Stimulated activated CD8-positive, alpha-beta memory T cell treated with anti-CD3 and anti-CD28 coated beads, Interleukin-2, amount 100 ng/mL, for 1 hour (primary cell): ENCODE measurements at regions not wholly inside any gene's neighbourhood (a gene's known extent, or its start where the extent isn't known, plus 50 kb on each side); places are given as distances from the start of the nearest gene placed in this dataset.
"Not testable (repeated sequence)": the region's sequence is repeated elsewhere in the genome, so short reads cannot be mapped to it uniquely, and the experiment has no call there.

ENCODE experiments used
- DNase-seq, 2 donors: peaks; one replicate each; pipeline ENCODE4 v3.0.0-alpha.2; 2020; ENCODE audit warnings: low read depth in 2 of 2

GRCh38 chr6:4655196-4656025, 120.8 kb upstream of the CDYL start:
- DNase-seq = no peak

GRCh38 chr6:4653141-4653540, 123.1 kb upstream of the CDYL start:
- DNase-seq = no peak

DNA sequence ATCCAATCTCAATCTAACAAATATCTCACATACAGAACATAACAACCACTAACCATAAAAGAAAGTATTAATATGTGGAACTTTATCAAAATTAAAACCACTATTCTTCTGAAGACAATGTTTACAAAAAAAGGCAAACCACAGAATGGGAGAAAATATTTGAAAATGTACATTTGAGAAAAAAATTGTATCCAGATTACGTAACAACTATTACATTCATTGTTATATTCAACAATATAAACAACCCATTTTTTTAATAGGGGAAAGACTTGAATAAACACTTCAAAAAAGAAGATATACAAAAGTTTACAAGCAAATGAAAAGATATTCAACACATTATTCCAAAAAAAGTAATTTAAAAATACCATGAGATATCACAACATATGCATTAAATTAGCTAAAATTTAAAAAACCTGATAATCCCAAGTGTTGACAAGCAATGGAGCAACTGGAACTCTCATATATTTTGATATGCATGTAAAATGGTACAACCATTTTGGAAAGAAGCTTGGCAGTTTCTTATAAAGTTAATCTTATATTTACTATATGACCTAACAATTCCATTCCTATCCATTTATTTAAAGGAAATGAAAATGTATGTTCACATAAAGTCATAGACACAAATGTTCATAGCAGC, 124.3 kb upstream of the CDYL start:
- DNase-seq = no peak

GRCh38 chr6:4649728-4650127, 126.5 kb upstream of the CDYL start:
- DNase-seq = no peak

DNA sequence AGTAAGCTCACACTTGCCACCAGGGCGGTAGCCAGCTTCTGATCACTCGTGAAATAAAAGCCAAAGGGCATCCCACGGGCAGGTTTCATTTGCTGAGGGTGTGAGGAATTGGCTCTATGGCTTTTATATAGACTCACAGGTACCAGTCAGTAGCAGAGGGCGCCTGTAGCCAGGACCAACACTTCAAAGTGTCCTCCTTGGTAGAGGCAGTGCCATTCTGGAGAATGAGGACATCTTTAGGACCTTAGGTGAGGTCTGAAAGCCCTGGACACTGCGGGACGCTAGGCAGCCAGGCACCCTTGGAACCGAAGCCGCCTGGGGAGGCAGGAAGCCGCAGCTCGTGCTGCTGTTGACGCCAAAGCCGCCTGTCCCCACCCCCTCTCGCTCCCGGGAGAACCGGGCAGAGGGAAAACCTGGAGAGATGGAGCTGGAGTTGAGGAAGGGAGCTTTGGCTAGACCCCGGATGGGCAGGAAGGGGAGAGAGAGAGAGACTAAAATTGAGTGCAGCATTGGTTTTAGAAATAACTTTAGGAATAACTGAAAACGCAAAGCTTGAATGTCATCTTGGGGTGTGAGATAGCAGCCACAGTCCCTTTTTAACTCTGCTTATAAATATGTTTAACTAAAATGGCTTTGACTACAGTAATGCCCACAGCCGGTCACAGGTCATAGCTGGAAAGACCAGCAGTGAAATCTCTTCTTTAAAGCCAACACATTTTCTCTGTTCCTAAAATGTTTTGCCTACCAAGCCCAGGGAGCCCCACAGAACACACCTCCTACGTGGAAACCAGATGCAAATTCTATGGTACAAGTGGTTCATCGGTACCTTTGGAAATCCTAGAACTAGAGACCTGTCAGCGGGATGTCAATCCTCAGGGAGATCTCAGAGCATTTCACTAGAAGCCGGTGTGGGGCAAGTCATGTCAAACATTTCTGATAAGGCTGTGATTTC, 128.5 kb upstream of the CDYL start:
- DNase-seq = no peak

DNA sequence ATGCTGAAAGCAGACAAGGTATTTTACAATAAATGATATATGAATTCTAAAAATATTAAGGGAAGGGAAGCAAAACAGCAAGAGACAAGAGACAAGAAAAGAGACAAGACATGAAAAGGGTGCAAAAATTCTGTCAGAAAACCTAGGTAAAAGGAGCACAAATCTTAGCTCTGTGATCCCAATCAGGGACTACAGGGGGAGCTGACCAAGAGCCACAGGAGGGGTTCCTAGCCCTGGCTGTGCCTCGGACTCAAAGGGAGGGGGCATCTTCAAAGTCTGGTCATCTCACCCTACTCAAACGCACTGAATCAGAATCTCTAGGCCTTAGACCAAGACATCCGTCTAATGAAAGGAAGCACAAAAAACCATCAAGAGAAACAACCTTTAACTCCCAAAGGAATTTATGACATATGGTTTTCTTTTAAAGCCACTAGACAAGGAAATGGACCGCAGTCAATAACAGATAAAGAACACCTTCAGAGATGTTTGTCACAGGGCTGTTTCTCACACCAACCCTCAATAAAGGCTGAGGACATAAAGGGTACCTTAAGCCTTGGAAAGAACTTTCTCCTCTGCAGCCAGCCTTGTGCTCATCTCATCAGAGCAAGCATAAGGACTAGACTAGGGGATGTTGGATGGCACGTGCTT, 130.4 kb upstream of the CDYL start:
- DNase-seq = no peak

DNA sequence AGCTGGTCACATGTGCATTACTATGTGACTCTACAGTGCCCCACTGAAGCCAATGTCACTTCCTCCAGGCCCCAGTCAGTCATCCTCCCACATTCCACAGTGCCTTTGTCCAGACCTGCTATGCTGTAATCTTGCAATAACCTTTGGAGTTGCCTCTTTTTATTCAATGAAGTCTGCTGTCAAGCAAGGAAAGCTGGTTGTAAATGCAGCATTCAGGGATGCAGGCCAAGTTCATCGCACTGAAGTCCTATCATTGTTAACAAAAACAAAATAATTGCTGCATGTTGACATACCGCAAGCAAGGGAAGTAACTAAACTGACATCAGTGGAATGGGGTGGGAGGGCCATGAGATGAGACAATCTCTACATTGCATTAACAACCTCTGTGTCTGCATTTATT, 131.2 kb upstream of the CDYL start:
- DNase-seq = no peak

DNA sequence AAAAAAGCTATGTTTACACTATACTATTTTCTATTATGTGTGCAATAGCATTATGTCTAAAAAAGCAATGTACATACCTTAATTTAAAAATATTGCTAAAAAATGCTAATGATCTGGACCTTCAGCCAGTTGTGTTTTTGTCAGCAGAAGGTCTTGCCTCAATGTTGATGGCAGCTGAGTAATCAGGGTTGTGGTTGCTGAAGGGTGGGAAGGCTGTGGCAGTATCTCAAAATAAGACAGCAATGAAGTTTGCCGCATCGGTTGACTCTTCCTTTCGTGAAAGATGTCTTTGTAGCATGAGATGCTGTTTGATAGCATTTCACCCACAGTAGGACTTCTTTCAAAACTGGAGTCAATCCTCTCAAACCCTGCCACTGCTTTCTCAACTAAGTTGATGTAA, 134.7 kb upstream of the CDYL start:
- no peak for DNase-seq

DNA sequence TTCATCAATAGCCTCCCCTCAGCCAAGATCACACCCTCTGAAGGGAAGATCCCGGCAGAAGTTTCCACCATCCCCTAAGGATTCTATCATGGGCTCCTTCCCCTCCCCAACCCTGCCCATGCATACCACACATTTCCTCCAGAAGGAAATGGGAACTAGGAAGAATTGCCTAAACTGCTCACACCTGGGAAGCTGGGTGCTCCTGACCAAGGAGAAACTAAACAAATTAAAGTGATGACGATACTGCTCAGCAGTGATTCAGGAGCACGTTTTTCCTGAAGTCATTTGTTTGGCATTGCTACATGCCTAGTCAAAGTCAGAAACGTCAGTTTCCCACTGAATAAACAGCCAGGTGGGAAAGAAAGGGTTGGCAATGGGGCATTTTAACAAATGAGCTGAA, 136.1 kb upstream of the CDYL start:
- DNase-seq = no peak

DNA sequence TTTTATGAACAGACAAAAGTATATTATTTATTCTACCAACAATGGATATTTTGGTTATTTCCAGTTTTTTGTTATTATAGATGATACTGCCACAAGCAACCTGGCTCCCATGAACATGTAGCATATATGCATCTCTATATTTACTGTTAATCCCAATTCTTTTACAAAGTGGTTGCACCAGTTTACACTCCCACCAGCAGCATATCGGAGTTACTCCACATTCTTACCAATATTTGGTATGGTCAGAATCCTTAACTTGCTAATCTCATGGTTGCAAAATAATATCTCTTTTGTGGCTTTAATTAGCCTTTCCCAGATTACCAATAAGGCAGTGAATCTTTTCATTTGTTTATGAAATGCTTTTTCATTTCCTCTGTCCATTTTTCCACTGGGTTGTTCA, 137.6 kb upstream of the CDYL start:
- DNase-seq = no peak

- DNase-seq = no peak
These were observed 138.3 kb upstream of the CDYL start for GRCh38 chr6:4637691-4638433.

GRCh38 chr6:4636881-4637224, 139.4 kb upstream of the CDYL start:
- DNase-seq = no peak

GRCh38 chr6:4636191-4636880, 139.9 kb upstream of the CDYL start:
- no peak for DNase-seq

GRCh38 chr6:4635666-4636065, 140.5 kb upstream of the CDYL start:
- no peak for DNase-seq

- no peak for DNase-seq
These were observed 143.8 kb upstream of the CDYL start for GRCh38 chr6:4632421-4632820.

GRCh38 chr6:4629789-4630188, 146.4 kb upstream of the CDYL start:
- DNase-seq = not testable (repeated sequence)

- no peak for DNase-seq
These were observed 150.6 kb upstream of the CDYL start for GRCh38 chr6:4625557-4625956.

DNA sequence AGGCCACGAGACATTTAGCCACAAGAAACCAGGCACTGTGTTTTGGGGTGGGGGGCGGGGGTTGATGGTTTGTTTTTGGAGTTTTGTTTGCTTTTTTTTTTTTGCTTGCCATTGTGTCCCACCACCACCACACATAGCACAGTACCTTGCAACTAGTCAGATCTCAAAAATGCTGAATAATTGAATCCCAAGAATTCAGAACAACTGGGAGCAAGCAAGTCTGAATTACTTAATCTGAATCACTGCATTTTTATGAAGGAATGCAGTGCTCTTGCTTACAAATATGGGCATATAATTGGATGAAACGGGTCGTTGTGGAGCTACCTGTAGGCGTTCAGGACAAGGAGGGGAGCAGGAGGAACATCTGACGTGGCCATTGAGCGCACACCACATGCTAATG, 151.5 kb upstream of the CDYL start:
- no peak for DNase-seq

- DNase-seq = no peak
These were observed 155.7 kb upstream of the CDYL start for GRCh38 chr6:4620284-4621151.

GRCh38 chr6:4616311-4616710, 159.9 kb upstream of the CDYL start:
- DNase-seq = no peak
